Endothelial cell of umbilical vein (primary cell): ENCODE measurements at regions not wholly inside any gene's neighbourhood (a gene's known extent, or its start where the extent isn't known, plus 50 kb on each side); places are given as distances from the start of the nearest gene placed in this dataset.

Experiments
- BruUV-seq: library from RNA; stranded (reverse); fragments of 400-500 nt; replicated peaks from 2 replicates; lab custom pipeline; 2021; lab: Mats Ljungman, UMichigan
- CTCF ChIA-PET: fragments of 300-600, 350-600 bp; sonication (Branson Sonifier 250); formaldehyde crosslinking; loops from one replicate; lab custom pipeline; 2021; ENCODE audit warnings: antibody characterized with exemption, inconsistent platforms; lab: Charles Lee
- POLR2A ChIA-PET: fragments of 300-600, 350-600 bp; sonication (Branson Sonifier 250); formaldehyde crosslinking; loops from one replicate; lab custom pipeline; 2021; ENCODE audit warnings: antibody characterized with exemption, inconsistent platforms; lab: Charles Lee
- DNase-seq: peaks from one replicate; pipeline ENCODE4 v3.0.0-alpha.2; 2011; ENCODE audit warnings: low read depth, low spot score
- FAIRE-seq: peaks from 2 replicates; lab custom pipeline; 2011; peaks lifted over from hg19 to GRCh38; lab: Jason Lieb, UNC
- H2AFZ ChIP-seq: 2 replicates; pipeline ENCODE4 v1.6.0; 2012; ENCODE audit warnings: low read depth, low read length, control low read depth, inconsistent platforms
- H3K27ac ChIP-seq: 2 replicates; pipeline ENCODE4 v1.5.1; 2011; ENCODE audit warnings: low read depth, mild to moderate bottlenecking, control low read depth, low read length, moderate library complexity; ENCODE audit not compliant: insufficient read depth
- H3K27me3 ChIP-seq, 2 experiments: 2 replicates each; pipeline versions ENCODE4 v1.6.0 to v1.6.1; 2011; ENCODE audit warnings: low read length in 2 of 2, mixed read lengths in 1 of 2; ENCODE audit not compliant: control insufficient read depth in 2 of 2, insufficient read depth in 2 of 2
- H3K36me3 ChIP-seq, 2 experiments: 2 replicates in 1 of 2; 3 replicates in 1 of 2; pipeline ENCODE4 v1.5.1; 2011; ENCODE audit warnings: low read length in 2 of 2, mild to moderate bottlenecking in 1 of 2, moderate library complexity in 1 of 2; ENCODE audit not compliant: control insufficient read depth in 2 of 2, insufficient read depth in 2 of 2; ENCODE audit errors: extremely low read depth in 1 of 2
- H3K4me1 ChIP-seq: 3 replicates; pipeline ENCODE4 v1.5.1; 2011; ENCODE audit warnings: mild to moderate bottlenecking, low read length; ENCODE audit not compliant: control insufficient read depth, insufficient read depth; ENCODE audit errors: extremely low read depth
- H3K4me2 ChIP-seq: 2 replicates; pipeline ENCODE4 v1.6.1; 2011; ENCODE audit warnings: low read length, control low read depth, mixed read lengths; ENCODE audit not compliant: insufficient read depth
- H3K4me3 ChIP-seq, 3 experiments: fragments of 200-600 bp in 1 of 3; sonication (generic), shearing (Covaris generic) in 1 of 3; replicated peaks in 1 of 3; 2 replicates each; pipeline ENCODE4 v1.5.1; 2011 to 2016; ENCODE audit warnings: control low read depth in 3 of 3, low read length in 3 of 3, mild to moderate bottlenecking in 2 of 3, inconsistent platforms in 1 of 3, low read depth in 1 of 3, moderate library complexity in 1 of 3; ENCODE audit not compliant: insufficient read depth in 1 of 3
- H3K79me2 ChIP-seq: 2 replicates; pipeline ENCODE4 v1.6.0; 2012; ENCODE audit warnings: low read length, inconsistent platforms; ENCODE audit not compliant: control insufficient read depth, insufficient read depth
- H3K9ac ChIP-seq: replicated peaks from 2 replicates; pipeline ENCODE3; 2011; ENCODE audit warnings: low read length, control low read depth; ENCODE audit not compliant: insufficient read depth; ENCODE audit errors: extremely low read depth
- H3K9me1 ChIP-seq: replicated peaks from 3 replicates; pipeline ENCODE4 v1.6.0; 2011; ENCODE audit warnings: mild to moderate bottlenecking, low read length; ENCODE audit not compliant: control insufficient read depth, insufficient read depth; ENCODE audit errors: extremely low read depth
- H3K9me3 ChIP-seq: replicated peaks from 2 replicates; pipeline ENCODE4 v1.5.1; 2012; ENCODE audit warnings: low read length, inconsistent platforms; ENCODE audit not compliant: control insufficient read depth, insufficient read depth
- H4K20me1 ChIP-seq: replicated peaks from 2 replicates; pipeline ENCODE3; 2011; ENCODE audit warnings: mild to moderate bottlenecking, low read length; ENCODE audit not compliant: control insufficient read depth, insufficient read depth; ENCODE audit errors: extremely low read depth
- EZH2 ChIP-seq: IDR thresholded peaks from 2 replicates; pipeline ENCODE4 v1.6.1; 2012; ENCODE audit warnings: borderline replicate concordance, low read depth, mild to moderate bottlenecking, moderate library complexity, low read length, inconsistent platforms; ENCODE audit not compliant: severe bottlenecking
- FOS ChIP-seq: IDR thresholded peaks from 2 replicates; pipeline ENCODE4 v1.6.1; 2011; ENCODE audit warnings: mild to moderate bottlenecking, low read length, moderate library complexity, borderline replicate concordance; ENCODE audit not compliant: insufficient read depth
- GATA2 ChIP-seq: IDR thresholded peaks from 2 replicates; pipeline ENCODE4 v1.7.0; 2011; ENCODE audit warnings: low read depth, mild to moderate bottlenecking, moderate library complexity, mixed read lengths, low read length; ENCODE audit not compliant: insufficient read length, insufficient read depth
- JUN ChIP-seq: IDR thresholded peaks from 2 replicates; pipeline ENCODE4 v1.6.1; 2011; ENCODE audit warnings: borderline replicate concordance, low read depth; ENCODE audit not compliant: insufficient read length, insufficient read depth
- MAX ChIP-seq: IDR thresholded peaks from 2 replicates; pipeline ENCODE4 v1.6.1; 2011; ENCODE audit not compliant: insufficient read depth, insufficient read length
- MYC ChIP-seq: IDR thresholded peaks from one replicate; pipeline ENCODE4 v1.6.1; 2011; ENCODE audit warnings: mild to moderate bottlenecking, low read depth, low read length
- POLR2A ChIP-seq: IDR thresholded peaks from 2 replicates; pipeline ENCODE4 v1.6.1; 2012; ENCODE audit warnings: low read depth, mild to moderate bottlenecking, control low read depth, low read length
- POLR2AphosphoS5 ChIP-seq: IDR thresholded peaks from 2 replicates; pipeline ENCODE4 v1.6.1; 2012; ENCODE audit warnings: low read depth, mild to moderate bottlenecking, control low read depth, low read length, moderate library complexity; ENCODE audit not compliant: insufficient read depth
- dilution Hi-C: fragments of 300-500 bp; cut with MboI; formaldehyde crosslinking; loops from one replicate; pipeline ENCODE4 v1.15.0; 2019; ENCODE audit warnings: low sequenced_read_pairs; ENCODE audit not compliant: extremely low pct_ligation_motif_present
- intact Hi-C: fragments of 100-400 bp; cut with micrococcal nuclease; formaldehyde crosslinking; loops from one replicate; pipeline ENCODE4 v1.10.0; 2022
- TF ChIP-seq, protein P1 (sequence below), 2 donors: IDR thresholded peaks; 1 replicate in 1 of 2; 2 replicates in 1 of 2; pipeline ENCODE4 v1.5.1; 2011; ENCODE audit warnings: low read length in 2 of 2, mild to moderate bottlenecking in 2 of 2, moderate library complexity in 2 of 2, control low read depth in 1 of 2, inconsistent platforms in 1 of 2, low read depth in 1 of 2; ENCODE audit not compliant: insufficient read depth in 1 of 2; ENCODE audit errors: extremely low read depth in 1 of 2

DNA sequence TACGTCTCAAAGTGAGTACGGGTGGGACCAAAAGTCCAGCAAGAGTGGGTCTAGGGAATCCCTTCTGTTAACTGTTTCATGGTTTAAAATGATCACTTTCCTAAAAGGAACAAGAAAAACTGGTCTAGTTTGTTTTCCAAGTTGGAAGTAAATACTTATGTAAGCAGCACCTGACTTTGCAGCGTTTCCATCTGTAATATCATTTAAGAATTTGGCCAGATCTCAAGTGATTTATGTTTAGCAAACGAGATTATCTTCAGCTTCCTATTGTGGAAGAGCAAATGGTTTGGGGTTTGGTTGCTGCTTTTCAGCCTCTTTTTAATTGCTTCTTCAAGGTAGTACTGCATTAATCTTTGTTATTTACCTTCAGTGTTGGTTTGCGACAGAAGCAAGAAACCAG, 50.4 kb downstream of the FHIP1A start:
- no peak for TF ChIP-seq MYC
- TF ChIP-seq, protein P1, sequence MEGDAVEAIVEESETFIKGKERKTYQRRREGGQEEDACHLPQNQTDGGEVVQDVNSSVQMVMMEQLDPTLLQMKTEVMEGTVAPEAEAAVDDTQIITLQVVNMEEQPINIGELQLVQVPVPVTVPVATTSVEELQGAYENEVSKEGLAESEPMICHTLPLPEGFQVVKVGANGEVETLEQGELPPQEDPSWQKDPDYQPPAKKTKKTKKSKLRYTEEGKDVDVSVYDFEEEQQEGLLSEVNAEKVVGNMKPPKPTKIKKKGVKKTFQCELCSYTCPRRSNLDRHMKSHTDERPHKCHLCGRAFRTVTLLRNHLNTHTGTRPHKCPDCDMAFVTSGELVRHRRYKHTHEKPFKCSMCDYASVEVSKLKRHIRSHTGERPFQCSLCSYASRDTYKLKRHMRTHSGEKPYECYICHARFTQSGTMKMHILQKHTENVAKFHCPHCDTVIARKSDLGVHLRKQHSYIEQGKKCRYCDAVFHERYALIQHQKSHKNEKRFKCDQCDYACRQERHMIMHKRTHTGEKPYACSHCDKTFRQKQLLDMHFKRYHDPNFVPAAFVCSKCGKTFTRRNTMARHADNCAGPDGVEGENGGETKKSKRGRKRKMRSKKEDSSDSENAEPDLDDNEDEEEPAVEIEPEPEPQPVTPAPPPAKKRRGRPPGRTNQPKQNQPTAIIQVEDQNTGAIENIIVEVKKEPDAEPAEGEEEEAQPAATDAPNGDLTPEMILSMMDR (IDR thresholded peaks at IDR 0.05; ENCODE audit: extremely low read depth in 1 of 2, insufficient read depth in 1 of 2, low read depth in 1 of 2, low read length in 2 of 2): no peak
- TF ChIP-seq POLR2A: no peak
- TF ChIP-seq EZH2: no peak
- TF ChIP-seq MAX: no peak
- no peak for TF ChIP-seq FOS
- BruUV-seq: no TSS peak
- Histone ChIP-seq H4K20me1 (no peaks in the 10 kb centered on the region), H3K36me3 (no peaks in the 10 kb centered on the region), H3K9ac (no peak overlapping the region), H3K9me3 (no peaks in the 10 kb centered on the region), H3K27ac (no peak overlapping the region), H3K79me2 (no peaks in the 10 kb centered on the region), H2AFZ (no peak overlapping the region), H3K27me3 (peaks cover 2 to 4% of the 10 kb centered on the region in 2 experiments), H3K4me3 (no peak overlapping the region), H3K4me1 (no peaks in the 10 kb centered on the region), H3K9me1 (no peaks in the 10 kb centered on the region), H3K4me2 (no peak overlapping the region)
- no peak for DNase-seq
- dilution Hi-C loops (no loop called here), intact Hi-C loops (no loop called here)
- CTCF ChIA-PET: no interaction called here
- no peak for FAIRE-seq
- POLR2A ChIA-PET: no interaction called here

- Histone ChIP-seq H3K27me3 (peaks cover 2 to 4% of the 10 kb centered on the region in 2 experiments), H3K9me1 (no peaks in the 10 kb centered on the region), H2AFZ (no peak overlapping the region), H3K27ac (no peak overlapping the region), H3K4me1 (no peaks in the 10 kb centered on the region), H3K9ac (no peak overlapping the region), H3K4me3 (no peak overlapping the region), H3K4me2 (no peak overlapping the region), H4K20me1 (no peaks in the 10 kb centered on the region), H3K79me2 (no peaks in the 10 kb centered on the region), H3K9me3 (no peaks in the 10 kb centered on the region), H3K36me3 (no peaks in the 10 kb centered on the region)
- FAIRE-seq (no peak), DNase-seq (no peak)
- intact Hi-C loops (no loop called here), dilution Hi-C loops (no loop called here)
- CTCF ChIA-PET: interaction anchor here (0.6 kb wide), 1 partner anchor 319 kb away, joined by 3 read pairs; no protein-coding TSS in a partner anchor
- TF ChIP-seq JUN: no peak
- TF ChIP-seq POLR2A: no peak
- TF ChIP-seq GATA2: no peak
- no peak for TF ChIP-seq MAX
- TF ChIP-seq, protein P1 (IDR thresholded peaks at IDR 0.05; ENCODE audit: extremely low read depth in 1 of 2, insufficient read depth in 1 of 2, low read depth in 1 of 2, low read length in 2 of 2): no peak
- no peak for TF ChIP-seq EZH2
- TF ChIP-seq POLR2AphosphoS5: no peak
- TF ChIP-seq MYC: no peak
- no peak for TF ChIP-seq FOS
- POLR2A ChIA-PET: no interaction called here
- BruUV-seq: no TSS peak
These were observed 51.5 kb downstream of the FHIP1A start for GRCh38 chr4:151460434-151460833.
